AG09319 (cell line): ENCODE measurements at regions not wholly inside any gene's neighbourhood (a gene's known extent, or its start where the extent isn't known, plus 50 kb on each side); places are given as distances from the start of the nearest gene placed in this dataset.

Experiments
- DNase-seq: peaks from one replicate; pipeline ENCODE4 v3.0.0-alpha.2; 2010; ENCODE audit warnings: low read depth; ENCODE audit errors: extremely low read depth
- TF ChIP-seq, protein P1 (sequence below): IDR thresholded peaks from 2 replicates; pipeline ENCODE4 v1.5.1; 2011; ENCODE audit warnings: low read depth, mild to moderate bottlenecking, inconsistent platforms, low read length, moderate library complexity

DNA sequence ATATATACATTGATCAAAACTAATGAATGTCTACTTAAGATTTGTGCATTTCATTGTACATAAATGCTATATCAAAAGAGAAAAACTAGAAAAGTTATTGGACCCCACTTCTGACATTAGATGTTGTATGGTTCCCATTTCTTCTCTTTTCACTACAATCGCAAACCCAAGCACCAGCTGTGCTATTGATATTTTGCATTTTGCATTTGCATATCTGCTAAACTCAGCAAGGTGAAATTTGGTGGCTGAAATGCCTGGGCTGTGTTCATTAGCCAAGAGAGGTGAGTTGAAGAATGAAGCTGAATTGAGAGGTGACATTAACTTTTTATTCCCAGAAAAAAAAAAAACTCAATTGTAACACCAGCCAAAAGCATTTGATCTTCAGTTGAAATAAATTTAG is 232.1 kb upstream of the TENT5A start:
- TF ChIP-seq, protein P1, sequence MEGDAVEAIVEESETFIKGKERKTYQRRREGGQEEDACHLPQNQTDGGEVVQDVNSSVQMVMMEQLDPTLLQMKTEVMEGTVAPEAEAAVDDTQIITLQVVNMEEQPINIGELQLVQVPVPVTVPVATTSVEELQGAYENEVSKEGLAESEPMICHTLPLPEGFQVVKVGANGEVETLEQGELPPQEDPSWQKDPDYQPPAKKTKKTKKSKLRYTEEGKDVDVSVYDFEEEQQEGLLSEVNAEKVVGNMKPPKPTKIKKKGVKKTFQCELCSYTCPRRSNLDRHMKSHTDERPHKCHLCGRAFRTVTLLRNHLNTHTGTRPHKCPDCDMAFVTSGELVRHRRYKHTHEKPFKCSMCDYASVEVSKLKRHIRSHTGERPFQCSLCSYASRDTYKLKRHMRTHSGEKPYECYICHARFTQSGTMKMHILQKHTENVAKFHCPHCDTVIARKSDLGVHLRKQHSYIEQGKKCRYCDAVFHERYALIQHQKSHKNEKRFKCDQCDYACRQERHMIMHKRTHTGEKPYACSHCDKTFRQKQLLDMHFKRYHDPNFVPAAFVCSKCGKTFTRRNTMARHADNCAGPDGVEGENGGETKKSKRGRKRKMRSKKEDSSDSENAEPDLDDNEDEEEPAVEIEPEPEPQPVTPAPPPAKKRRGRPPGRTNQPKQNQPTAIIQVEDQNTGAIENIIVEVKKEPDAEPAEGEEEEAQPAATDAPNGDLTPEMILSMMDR: no peak
- DNase-seq: no peak

DNA sequence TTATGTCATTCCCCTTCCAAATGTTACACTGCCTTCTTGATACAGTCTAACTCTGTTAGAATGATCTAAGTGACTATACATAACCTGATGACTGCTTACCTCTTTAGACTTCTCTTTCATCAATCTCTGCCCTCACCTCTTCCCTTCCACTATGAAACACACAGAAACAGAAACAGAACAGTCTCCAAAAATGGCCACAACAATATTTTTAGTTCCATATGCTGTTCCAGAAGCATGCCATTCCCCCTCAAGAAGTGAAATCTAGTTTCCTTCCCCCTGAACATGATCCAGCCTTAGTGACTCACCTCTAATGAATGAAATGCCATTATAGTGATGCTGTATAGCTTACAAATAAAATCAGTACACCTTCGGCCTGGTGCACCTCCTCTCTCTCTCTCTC is 229.3 kb upstream of the TENT5A start:
- DNase-seq: peak; percentile 12
- TF ChIP-seq, protein P1: no peak

DNA sequence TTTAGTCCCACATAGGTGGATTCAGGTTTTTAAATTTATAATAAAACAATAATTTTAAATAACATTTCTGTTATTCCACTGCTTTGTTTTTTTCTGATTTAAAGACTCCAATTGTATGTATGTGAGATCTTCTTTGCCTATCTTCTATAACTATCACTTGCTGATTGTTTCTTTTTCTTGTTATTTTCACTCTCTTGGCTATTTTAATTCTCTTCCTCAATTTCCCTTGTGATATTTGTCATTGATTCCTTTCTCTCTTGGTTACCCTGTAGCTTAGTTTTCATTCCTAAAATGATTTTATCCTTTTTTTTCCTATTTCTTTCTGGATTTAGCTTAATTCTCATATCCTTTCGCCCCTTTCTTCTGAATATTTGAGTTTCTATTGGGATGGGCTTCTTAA is 227.3 kb upstream of the TENT5A start:
- no peak for DNase-seq
- TF ChIP-seq, protein P1: no peak

DNA sequence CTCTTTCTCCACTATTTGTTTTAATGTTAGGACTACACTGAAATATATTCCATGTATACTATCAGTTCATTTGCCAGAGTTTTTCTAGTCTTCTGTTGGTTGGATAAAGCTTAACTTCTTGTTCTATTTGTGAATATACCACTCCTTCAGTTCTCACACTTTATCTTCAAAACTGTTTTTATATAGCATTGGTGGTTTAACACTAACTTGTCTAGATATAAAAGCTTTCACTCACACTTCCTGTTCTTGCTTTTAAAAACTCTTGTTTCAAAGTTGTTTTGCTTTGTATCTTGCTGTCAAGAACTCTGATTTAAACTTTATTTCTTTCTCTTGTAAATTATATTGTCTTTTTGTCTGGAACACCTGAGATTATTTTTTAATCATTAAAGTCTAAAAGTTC is 226.8 kb upstream of the TENT5A start:
- TF ChIP-seq, protein P1: no peak
- DNase-seq: no peak

DNA sequence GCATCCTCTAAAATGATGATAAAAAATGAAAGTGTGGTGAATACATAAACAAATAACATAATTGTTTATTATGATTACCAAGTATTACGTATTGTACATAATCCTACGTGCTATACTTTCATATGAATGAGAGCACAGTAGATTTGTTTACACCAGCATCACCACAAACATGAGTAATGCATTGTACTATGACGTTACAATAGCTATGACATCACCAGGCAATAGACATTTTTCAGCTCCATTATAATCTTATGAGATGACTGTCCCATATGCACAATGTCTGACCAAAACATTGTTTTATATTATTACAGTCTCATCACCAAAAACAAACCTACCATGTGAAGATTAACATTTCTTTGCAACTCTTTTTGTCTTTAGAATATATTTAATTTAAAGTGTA is 225.7 kb upstream of the TENT5A start:
- DNase-seq: no peak
- TF ChIP-seq, protein P1: no peak

DNA sequence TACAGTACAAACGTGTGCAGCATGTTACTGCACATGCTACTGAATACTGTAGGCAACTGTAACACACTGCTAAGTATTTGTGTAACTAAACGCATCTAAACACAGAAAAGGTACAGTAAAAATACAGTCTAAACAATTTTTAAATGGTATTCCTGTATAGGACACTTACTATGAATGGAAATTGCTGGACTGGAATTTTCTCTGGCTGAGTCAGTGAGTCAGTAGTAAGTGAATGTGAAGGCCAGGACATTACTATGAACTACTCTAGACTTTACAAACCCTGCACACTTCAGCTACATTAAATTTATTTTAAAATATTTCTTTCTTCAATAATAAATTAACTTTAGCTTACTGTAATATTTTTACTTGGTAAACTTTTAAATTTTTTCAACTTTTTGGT is 225.0 kb upstream of the TENT5A start:
- DNase-seq: no peak
- TF ChIP-seq, protein P1: no peak

DNA sequence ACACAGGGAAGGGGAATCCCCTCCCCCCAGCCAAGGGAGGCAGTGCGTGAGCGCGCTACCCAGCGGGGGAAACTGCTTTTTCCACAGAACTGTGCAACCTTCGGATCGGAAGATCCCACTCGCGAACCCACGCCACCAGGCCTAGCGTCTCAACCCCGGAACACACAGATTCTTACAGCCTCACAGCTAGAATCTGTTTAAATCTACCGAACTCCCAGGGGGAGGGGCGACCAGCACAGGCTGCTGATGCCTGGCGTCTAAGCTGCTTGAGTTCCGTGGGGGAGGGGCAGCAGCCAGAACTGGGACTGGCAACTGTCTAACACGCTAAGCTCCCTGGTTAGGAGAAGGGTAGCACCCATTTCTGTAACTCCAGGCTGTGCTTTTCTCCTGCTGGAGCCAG is 217.3 kb upstream of the TENT5A start:
- no peak for DNase-seq
- TF ChIP-seq, protein P1: no peak
